ENCODE measurements at regions not wholly inside any gene's neighbourhood (a gene's known extent, or its start where the extent isn't known, plus 50 kb on each side); places are given as distances from the start of the nearest gene placed in this dataset.

- TF ChIP-seq POLR2A (IDR thresholded peaks at IDR 0.05): no peak
- TF ChIP-seq, protein P1, sequence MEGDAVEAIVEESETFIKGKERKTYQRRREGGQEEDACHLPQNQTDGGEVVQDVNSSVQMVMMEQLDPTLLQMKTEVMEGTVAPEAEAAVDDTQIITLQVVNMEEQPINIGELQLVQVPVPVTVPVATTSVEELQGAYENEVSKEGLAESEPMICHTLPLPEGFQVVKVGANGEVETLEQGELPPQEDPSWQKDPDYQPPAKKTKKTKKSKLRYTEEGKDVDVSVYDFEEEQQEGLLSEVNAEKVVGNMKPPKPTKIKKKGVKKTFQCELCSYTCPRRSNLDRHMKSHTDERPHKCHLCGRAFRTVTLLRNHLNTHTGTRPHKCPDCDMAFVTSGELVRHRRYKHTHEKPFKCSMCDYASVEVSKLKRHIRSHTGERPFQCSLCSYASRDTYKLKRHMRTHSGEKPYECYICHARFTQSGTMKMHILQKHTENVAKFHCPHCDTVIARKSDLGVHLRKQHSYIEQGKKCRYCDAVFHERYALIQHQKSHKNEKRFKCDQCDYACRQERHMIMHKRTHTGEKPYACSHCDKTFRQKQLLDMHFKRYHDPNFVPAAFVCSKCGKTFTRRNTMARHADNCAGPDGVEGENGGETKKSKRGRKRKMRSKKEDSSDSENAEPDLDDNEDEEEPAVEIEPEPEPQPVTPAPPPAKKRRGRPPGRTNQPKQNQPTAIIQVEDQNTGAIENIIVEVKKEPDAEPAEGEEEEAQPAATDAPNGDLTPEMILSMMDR (IDR thresholded peaks at IDR 0.05): no peak
Observed at GRCh38 chr19:21608571-21608970, 103.2 kb downstream of the ZNF429 start.
